RWPE2 (cell line): ENCODE measurements at regions not wholly inside any gene's neighbourhood (a gene's known extent, or its start where the extent isn't known, plus 50 kb on each side); places are given as distances from the start of the nearest gene placed in this dataset.

Source experiments
- ATAC-seq: fragments of 200-7000 bp; cut with Tn5 transposase; 3 replicates; pipeline ENCODE4 v1.9.1; 2021; ENCODE audit warnings: low read depth
- DNase-seq: peaks from one replicate; pipeline ENCODE4 v3.0.0-alpha.2; 2020; ENCODE audit warnings: low spot score
- H3K27ac ChIP-seq: fragments of 450-650 bp; 2 replicates; pipeline ENCODE4 v1.5.1; 2017; ENCODE audit warnings: mild to moderate bottlenecking; ENCODE audit not compliant: poor library complexity, severe bottlenecking
- H3K27me3 ChIP-seq: fragments of 250-450 bp; sonication (Bioruptor Pico); 2 replicates; pipeline ENCODE4 v1.5.1; 2021; ENCODE audit warnings: mild to moderate bottlenecking, moderate library complexity; ENCODE audit not compliant: insufficient read depth, poor library complexity, severe bottlenecking
- H3K36me3 ChIP-seq: fragments of 250-450 bp; sonication (Bioruptor Pico); 2 replicates; pipeline ENCODE4 v1.5.1; 2020; ENCODE audit warnings: low read depth, mild to moderate bottlenecking, moderate library complexity
- H3K4me1 ChIP-seq: fragments of 250-450 bp; sonication (Bioruptor Pico); 2 replicates; pipeline ENCODE4 v1.5.1; 2021; ENCODE audit warnings: mild to moderate bottlenecking, moderate library complexity; ENCODE audit not compliant: insufficient read depth, poor library complexity, severe bottlenecking
- H3K4me3 ChIP-seq: fragments of 250-450 bp; sonication (Bioruptor Pico); 2 replicates; pipeline ENCODE4 v1.5.1; 2021; ENCODE audit warnings: mild to moderate bottlenecking, moderate library complexity; ENCODE audit not compliant: severe bottlenecking
- H3K9me3 ChIP-seq: fragments of 250-450 bp; sonication (Bioruptor Pico); 2 replicates; pipeline ENCODE4 v1.5.1; 2021; ENCODE audit warnings: mild to moderate bottlenecking, moderate library complexity; ENCODE audit not compliant: severe bottlenecking
- TF ChIP-seq, protein P1 (sequence below): fragments of 450-650 bp; IDR thresholded peaks from one replicate; pipeline ENCODE4 v1.5.1; 2017; ENCODE audit warnings: mild to moderate bottlenecking, moderate library complexity; ENCODE audit not compliant: poor library complexity, severe bottlenecking

GRCh38 chr13:31081316-31081715 is 80.4 kb downstream of the HSPH1 start:
- no peaks in the 10 kb centered on the region for H3K4me1 ChIP-seq
- DNase-seq (no peak), ATAC-seq (no peak)
- TF ChIP-seq, protein P1, sequence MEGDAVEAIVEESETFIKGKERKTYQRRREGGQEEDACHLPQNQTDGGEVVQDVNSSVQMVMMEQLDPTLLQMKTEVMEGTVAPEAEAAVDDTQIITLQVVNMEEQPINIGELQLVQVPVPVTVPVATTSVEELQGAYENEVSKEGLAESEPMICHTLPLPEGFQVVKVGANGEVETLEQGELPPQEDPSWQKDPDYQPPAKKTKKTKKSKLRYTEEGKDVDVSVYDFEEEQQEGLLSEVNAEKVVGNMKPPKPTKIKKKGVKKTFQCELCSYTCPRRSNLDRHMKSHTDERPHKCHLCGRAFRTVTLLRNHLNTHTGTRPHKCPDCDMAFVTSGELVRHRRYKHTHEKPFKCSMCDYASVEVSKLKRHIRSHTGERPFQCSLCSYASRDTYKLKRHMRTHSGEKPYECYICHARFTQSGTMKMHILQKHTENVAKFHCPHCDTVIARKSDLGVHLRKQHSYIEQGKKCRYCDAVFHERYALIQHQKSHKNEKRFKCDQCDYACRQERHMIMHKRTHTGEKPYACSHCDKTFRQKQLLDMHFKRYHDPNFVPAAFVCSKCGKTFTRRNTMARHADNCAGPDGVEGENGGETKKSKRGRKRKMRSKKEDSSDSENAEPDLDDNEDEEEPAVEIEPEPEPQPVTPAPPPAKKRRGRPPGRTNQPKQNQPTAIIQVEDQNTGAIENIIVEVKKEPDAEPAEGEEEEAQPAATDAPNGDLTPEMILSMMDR = no peak
- no peak overlapping the region for H3K27ac ChIP-seq
- no peaks in the 10 kb centered on the region for H3K36me3 ChIP-seq
- H3K4me3 ChIP-seq = no peak overlapping the region
- H3K9me3 ChIP-seq = peaks cover 2% of the 10 kb centered on the region
- H3K27me3 ChIP-seq = no peaks in the 10 kb centered on the region

DNA sequence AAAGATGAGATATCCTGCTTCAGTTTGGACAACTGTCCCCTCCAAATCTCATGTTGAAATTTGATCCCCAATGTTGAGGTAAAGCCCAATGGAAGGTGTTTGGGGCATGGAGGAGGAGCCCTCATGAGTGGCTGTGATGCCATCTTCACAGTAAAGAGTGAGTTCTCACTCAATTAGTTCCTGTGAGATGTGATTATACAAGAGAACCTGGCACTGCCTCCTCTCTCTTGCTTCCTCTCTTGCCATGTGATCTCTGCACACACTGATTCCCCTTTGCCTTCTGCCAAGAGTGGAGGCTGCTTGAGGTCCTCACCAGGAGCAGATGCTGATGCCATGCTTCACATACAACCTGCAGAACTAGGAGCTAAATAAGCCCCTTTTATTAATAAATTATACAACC is 86.9 kb downstream of the HSPH1 start:
- DNase-seq (no peak), ATAC-seq (no peak)
- no peak overlapping the region for H3K4me3 ChIP-seq
- H3K4me1 ChIP-seq = no peaks in the 10 kb centered on the region
- no peaks in the 10 kb centered on the region for H3K9me3 ChIP-seq
- no peaks in the 10 kb centered on the region for H3K27me3 ChIP-seq
- no peaks in the 10 kb centered on the region for H3K36me3 ChIP-seq
- TF ChIP-seq, protein P1 = no peak
- H3K27ac ChIP-seq = no peak overlapping the region

- DNase-seq = no peak
- Histone ChIP-seq H3K4me3 (no peak overlapping the region), H3K36me3 (no peaks in the 10 kb centered on the region), H3K9me3 (no peaks in the 10 kb centered on the region), H3K27me3 (no peaks in the 10 kb centered on the region), H3K4me1 (peaks cover 1% of the 10 kb centered on the region), H3K27ac (no peak overlapping the region)
- TF ChIP-seq, protein P1 = no peak
- ATAC-seq = peak; percentile 53; the same call in 2 of the 3 replicates
Observed at GRCh38 chr13:31073859-31074718, 87.6 kb downstream of the HSPH1 start.

DNA sequence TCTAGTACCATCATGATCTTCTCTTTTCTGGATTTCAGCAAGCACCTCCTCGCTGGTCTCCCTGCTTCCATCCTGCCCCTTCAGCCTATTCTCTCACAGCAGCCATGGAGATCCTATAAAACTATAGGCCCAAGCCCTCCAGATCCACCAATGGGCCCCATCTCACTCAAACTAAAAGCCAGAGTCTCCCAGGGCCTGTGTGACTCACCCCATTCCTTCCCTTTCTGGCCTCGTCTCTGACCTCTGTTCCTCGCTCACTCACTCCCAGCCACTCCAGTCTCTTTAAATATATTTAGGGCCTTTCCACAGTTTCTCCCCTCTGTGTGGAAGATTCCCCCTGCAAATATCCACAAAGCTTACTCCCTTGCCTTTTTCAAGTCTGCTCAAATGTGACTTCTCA is 89.7 kb downstream of the HSPH1 start:
- TF ChIP-seq, protein P1 = no peak
- Histone ChIP-seq H3K9me3 (no peaks in the 10 kb centered on the region), H3K4me3 (no peak overlapping the region), H3K27ac (no peak overlapping the region), H3K4me1 (peaks cover 17% of the 10 kb centered on the region), H3K36me3 (no peaks in the 10 kb centered on the region), H3K27me3 (no peaks in the 10 kb centered on the region)
- no peak for DNase-seq
- ATAC-seq = no peak
